Mucosa of rectum (tissue), 2 donors: ENCODE measurements at regions not wholly inside any gene's neighbourhood (a gene's known extent, or its start where the extent isn't known, plus 50 kb on each side); places are given as distances from the start of the nearest gene placed in this dataset.

Experiments used
- H3K27ac ChIP-seq, 2 donors: one replicate each; pipeline ENCODE4 v1.7.0; 2013; ENCODE audit warnings: inconsistent platforms in 2 of 2, low read depth in 2 of 2, low read length in 2 of 2
- H3K27me3 ChIP-seq, 2 donors: one replicate each; pipeline ENCODE4 v1.7.0; 2013; ENCODE audit warnings: low read length in 2 of 2; ENCODE audit not compliant: control insufficient read depth in 2 of 2, insufficient read depth in 2 of 2
- H3K36me3 ChIP-seq, 2 donors: one replicate each; pipeline ENCODE4 v1.7.0; 2013; ENCODE audit warnings: low read length in 2 of 2; ENCODE audit not compliant: control insufficient read depth in 2 of 2, insufficient read depth in 2 of 2
- H3K4me1 ChIP-seq, 2 donors: one replicate each; pipeline ENCODE4 v1.7.0; 2013; ENCODE audit warnings: low read length in 2 of 2, mild to moderate bottlenecking in 1 of 2; ENCODE audit not compliant: control insufficient read depth in 2 of 2, insufficient read depth in 2 of 2
- H3K4me3 ChIP-seq, 2 donors: one replicate each; pipeline ENCODE4 v1.7.0; 2013; ENCODE audit warnings: low read length in 2 of 2
- H3K9ac ChIP-seq, 2 donors: one replicate each; pipeline ENCODE4 v1.7.0; 2013; ENCODE audit warnings: low read length in 2 of 2, low read depth in 1 of 2, mild to moderate bottlenecking in 1 of 2
- H3K9me3 ChIP-seq, 2 donors: one replicate each; pipeline ENCODE4 v1.7.0; 2013; ENCODE audit warnings: low read length in 2 of 2; ENCODE audit not compliant: control insufficient read depth in 2 of 2
- donor health status: healthy.
- donor health status: Normal muscosa, but diverticular disease.

DNA sequence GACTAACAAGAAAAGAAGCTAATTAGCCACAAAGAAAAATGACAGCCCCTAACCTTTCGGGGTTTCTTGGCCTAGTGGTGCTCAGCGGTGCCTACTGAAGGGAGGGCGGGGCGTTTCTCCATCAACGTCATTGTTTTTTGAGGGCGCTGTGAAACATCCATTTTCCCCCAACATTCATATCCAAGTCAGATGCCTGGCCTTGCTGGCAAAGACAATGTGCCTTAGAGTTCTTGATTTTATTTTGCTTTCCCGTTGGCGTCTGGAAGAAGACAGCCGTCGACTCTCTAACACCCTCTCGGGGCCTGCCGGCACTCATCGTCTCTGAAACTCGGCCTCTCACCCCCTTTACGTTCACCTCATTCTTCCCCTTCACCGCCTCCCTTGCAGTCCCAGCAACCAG, 154.5 kb downstream of the PHETA1 start:
- no peak overlapping the region for H3K27ac ChIP-seq
- H3K9me3 ChIP-seq: no peaks in the 10 kb centered on the region
- H3K4me3 ChIP-seq: no peak overlapping the region
- H3K27me3 ChIP-seq: peaks cover 3 to 6% of the 10 kb centered on the region in 2 donors
- H3K36me3 ChIP-seq: no peaks in the 10 kb centered on the region
- no peaks in the 10 kb centered on the region for H3K4me1 ChIP-seq
- H3K9ac ChIP-seq: no peak overlapping the region

DNA sequence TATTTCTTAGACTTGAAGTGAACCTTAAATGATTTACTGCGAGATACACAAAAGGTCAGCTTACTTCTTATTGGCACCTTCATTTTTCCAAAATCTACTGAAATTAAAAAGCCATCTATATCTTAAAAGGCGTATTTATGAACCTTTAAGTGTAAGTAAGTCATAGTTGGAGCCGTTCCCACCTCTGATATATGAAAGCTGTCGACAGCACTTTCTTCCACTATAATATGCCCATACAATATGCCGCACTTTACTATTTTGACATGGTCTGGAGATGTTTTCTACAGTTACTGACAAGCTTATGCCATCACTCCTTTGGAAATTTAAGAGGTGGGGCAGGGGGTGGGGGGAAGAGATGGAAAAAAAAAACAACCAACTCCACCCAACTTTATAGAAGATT, 155.3 kb downstream of the PHETA1 start:
- H3K36me3 ChIP-seq: no peaks in the 10 kb centered on the region
- H3K9ac ChIP-seq: no peak overlapping the region
- no peak overlapping the region for H3K4me3 ChIP-seq
- H3K27me3 ChIP-seq: peaks cover 3 to 6% of the 10 kb centered on the region in 2 donors
- no peak overlapping the region for H3K27ac ChIP-seq
- no peaks in the 10 kb centered on the region for H3K9me3 ChIP-seq
- H3K4me1 ChIP-seq: no peaks in the 10 kb centered on the region

DNA sequence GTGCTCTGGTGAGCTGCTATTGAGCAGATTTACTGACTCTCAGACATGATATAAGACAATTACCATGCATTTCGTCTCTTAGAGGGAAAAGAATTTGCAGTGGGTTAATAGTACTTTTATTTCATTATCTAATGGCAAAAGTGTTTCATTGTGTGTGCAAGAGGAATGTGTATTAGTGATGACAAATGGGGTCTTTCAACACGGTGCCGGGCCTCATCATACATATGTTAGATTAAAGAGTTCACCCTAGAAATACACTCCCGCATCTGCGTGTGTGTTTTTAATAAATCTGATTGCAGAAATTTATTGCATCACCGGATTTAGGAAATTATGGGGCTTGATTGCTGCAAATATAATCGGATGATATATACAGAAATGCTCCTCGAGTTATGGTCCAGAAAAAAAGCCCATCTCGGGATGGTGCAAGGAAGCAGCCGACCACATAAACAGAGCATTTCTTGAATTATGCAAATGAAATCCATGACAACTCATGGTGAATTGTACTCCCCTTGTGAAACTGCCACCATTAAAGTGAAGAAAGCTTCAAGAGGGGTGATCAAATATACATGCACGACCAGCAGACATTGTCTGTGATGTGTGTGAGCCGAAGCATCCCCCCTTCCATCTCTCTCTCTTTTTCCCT, 156.0 kb downstream of the PHETA1 start:
- Histone ChIP-seq H3K9me3 (no peaks in the 10 kb centered on the region), H3K27me3 (peaks cover 3 to 6% of the 10 kb centered on the region in 2 donors)

DNA sequence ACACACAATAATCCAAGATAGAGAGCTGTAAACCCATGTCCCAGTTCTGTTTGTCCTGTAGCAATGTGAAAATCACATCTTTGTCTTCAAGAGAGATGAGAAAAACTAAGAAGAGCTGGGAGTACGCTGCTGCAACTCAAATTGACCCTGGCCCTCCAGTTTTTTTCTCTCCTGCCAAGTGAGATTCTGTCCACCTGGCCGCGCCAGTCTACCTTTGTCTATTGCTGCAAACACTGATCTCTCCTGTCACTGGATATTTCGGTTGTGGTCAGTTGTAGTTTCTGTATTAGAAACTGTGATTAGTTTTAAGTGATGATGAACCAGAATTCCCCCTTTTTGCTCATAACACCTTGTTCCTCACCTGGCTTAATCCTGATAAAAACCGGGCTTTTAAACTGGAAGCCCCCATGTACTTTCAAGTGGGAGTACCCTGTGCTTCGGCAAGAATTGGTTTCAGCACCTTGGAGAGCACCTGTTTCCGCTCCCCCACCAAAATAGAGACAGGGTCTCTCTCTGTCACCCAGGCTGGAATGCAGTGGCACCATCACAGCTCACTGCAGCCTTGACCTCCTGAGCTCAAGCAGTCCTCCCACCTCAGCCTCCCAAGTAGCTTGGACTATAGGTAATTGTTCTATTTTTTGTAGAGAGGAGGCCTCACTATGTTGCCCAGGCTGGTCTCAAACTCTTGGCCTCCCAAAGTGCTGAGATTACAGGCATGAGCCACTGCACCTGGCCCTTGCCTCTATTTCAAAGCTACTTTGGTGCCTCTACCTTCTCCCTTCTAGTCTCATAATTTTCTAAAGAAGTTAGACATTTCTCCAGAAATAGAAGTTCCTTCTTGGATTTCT, 156.8 kb downstream of the PHETA1 start:
- Histone ChIP-seq H3K27me3 (peaks cover 3 to 6% of the 10 kb centered on the region in 2 donors), H3K4me1 (no peaks in the 10 kb centered on the region), H3K9me3 (no peaks in the 10 kb centered on the region), H3K36me3 (no peaks in the 10 kb centered on the region), H3K27ac (no peak overlapping the region), H3K4me3 (no peak overlapping the region), H3K9ac (no peak overlapping the region)

More for the DNA sequence above, 156.0 kb downstream of the PHETA1 start:
- H3K4me1 ChIP-seq: no peaks in the 10 kb centered on the region
- no peak overlapping the region for H3K4me3 ChIP-seq
- H3K27ac ChIP-seq: no peak overlapping the region
- H3K36me3 ChIP-seq: no peaks in the 10 kb centered on the region
- H3K9ac ChIP-seq: no peak overlapping the region

DNA sequence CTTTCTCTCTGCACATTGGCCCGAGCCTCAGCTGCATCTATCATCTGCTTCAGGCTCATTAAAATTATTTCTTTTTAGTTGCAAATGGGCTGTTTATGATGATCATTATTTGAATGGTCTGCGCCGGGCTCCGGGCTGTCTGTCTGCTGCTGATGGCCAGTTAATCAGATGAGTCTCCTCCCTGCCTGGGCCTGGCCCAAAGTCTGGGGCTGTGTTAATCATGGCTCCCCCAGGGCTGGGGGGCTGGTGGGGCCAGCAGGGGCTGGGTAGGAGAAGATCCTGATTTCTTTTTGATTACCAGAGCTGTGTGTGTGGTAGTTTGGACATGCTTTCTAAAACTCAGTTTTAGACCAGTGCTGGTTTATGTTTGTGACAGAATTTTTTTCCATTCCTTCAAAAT, 159.1 kb downstream of the PHETA1 start:
- no peak overlapping the region for H3K27ac ChIP-seq
- H3K27me3 ChIP-seq: peaks cover 0 to 3% of the 10 kb centered on the region in 2 donors
- H3K4me1 ChIP-seq: no peaks in the 10 kb centered on the region
- no peak overlapping the region for H3K9ac ChIP-seq
- H3K9me3 ChIP-seq: no peaks in the 10 kb centered on the region
- no peak overlapping the region for H3K4me3 ChIP-seq
- H3K36me3 ChIP-seq: no peaks in the 10 kb centered on the region

DNA sequence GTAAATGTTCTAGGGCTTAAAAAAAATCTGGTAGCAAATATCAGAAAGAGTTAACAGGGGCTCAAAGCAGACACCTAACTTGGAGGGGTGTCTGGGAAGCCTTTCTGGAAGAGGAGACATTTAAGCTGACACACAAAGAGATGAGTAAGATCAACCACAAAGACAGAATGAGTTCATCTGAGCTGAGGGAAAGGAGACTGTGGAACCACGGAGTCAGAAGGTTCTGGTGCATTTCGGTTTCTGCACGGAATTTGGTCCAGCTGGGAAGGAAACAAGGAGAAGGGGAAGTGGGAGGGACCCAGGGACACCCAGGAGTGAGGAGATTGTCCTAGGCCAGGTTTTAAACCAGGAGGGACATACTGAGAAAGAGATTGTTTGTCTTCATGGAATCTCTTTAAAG, 161.1 kb downstream of the PHETA1 start:
- Histone ChIP-seq H3K4me3 (no peak overlapping the region), H3K4me1 (no peaks in the 10 kb centered on the region), H3K9me3 (no peaks in the 10 kb centered on the region), H3K9ac (no peak overlapping the region), H3K27me3 (peaks cover 0 to 3% of the 10 kb centered on the region in 2 donors), H3K27ac (no peak overlapping the region), H3K36me3 (no peaks in the 10 kb centered on the region)

DNA sequence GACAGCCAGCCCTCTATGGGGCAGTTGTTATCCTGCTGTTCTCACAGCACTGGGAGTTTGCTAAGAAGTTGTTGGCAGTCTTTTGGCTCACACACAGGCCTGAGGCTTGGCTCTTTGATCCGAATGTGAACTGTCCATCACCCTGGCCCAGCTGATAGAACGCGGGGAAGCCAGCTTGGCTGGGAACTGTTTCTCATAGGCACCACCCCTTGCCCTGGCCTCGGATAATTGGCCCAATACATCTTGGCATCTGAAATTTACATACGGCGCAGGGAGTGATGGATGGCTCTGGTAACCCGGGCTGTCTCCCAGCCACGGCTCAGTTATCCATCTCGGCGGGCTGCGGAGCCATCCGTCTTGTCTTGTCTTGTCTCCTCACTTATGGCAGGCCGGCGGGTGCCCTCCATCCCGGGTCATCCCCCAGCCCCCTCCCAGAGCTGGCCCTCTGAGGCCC, 164.1 kb downstream of the PHETA1 start:
- no peak overlapping the region for H3K27ac ChIP-seq
- H3K9me3 ChIP-seq: no peaks in the 10 kb centered on the region
- no peaks in the 10 kb centered on the region for H3K4me1 ChIP-seq
- no peak overlapping the region for H3K4me3 ChIP-seq
- peaks cover 0 to 2% of the 10 kb centered on the region in 2 donors for H3K27me3 ChIP-seq
- H3K36me3 ChIP-seq: no peaks in the 10 kb centered on the region
- no peak overlapping the region for H3K9ac ChIP-seq

DNA sequence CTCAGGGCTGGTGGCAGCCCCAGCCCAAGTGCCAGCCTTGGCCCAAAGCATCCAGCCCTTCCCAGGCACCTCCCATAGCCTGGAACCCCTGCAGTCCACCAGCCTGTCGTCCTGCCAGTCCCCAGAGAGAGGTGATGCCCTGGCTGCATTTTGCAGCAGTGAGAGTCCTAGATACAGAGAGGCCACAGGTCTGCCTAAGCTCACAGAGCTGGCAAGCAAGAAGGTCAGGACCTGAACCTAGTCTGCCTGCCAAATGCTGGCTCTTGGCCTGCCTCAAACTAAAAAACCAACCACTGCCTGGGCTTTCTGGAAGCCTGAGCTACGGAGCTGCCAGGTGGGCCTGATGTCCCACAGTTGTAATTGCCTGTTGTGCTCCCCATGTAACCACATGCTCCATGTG, 164.9 kb downstream of the PHETA1 start:
- Histone ChIP-seq H3K27ac (no peak overlapping the region), H3K4me1 (no peaks in the 10 kb centered on the region), H3K36me3 (no peaks in the 10 kb centered on the region), H3K27me3 (peaks cover 0 to 2% of the 10 kb centered on the region in 2 donors), H3K9me3 (no peaks in the 10 kb centered on the region), H3K4me3 (no peak overlapping the region), H3K9ac (no peak overlapping the region)

DNA sequence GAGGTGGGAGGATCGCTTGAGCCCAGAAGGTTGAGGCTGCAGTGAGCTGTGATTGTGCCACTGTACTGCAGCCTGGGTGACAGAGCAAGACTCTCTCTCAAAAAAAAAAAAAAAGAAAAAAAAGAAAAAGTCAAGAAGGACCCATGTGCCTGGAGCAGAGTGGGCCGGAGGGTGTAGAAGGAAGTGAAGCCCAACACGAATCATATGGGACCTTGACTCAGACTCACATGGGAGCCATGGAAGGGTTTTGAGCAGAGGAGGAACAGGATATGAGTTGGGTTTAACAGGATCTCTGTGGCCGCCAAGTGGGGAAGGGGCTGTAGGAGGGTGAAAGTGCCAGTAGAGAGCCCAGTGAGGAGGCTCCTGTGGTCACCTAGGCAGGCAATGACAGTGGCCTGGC, 165.4 kb downstream of the PHETA1 start:
- Histone ChIP-seq H3K4me1 (no peaks in the 10 kb centered on the region), H3K27me3 (peaks cover 0 to 2% of the 10 kb centered on the region in 2 donors), H3K4me3 (no peak overlapping the region), H3K27ac (no peak overlapping the region), H3K9ac (no peak overlapping the region), H3K36me3 (no peaks in the 10 kb centered on the region), H3K9me3 (no peaks in the 10 kb centered on the region)

DNA sequence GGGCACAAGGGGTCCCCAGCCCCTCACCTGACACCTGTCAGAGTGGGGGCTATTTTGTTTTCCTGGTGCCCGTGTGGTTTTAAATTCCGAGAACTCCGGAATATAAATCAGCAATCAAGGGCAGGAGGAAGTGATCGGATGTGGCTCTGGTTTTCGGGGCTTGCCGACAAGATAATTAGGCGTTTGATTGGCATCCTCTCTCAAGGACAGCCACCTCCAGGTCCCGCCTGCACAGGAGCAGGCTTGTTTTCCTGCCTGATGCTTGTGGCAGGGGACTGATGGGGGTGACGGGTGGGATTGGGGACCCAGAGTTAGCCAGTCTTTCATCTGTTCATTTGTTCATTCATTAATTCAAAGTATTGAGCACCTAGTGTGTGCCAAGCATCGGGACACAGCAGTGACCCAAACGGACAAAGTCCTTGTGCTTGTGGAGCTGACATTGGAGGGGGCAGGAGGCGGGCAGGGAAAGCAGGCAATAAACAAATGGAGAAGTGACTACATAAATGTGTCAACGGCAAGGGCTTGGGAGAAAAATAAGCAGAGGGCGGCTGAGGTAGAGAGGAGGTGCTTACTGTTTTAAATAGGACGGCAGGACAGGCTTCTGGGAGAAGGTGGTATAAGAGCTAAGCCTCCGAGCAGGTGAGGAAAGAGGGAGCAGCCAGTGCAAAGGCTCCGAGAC, 166.5 kb downstream of the PHETA1 start:
- peaks cover 0 to 2% of the 10 kb centered on the region in 2 donors for H3K27me3 ChIP-seq
- H3K27ac ChIP-seq: no peak overlapping the region
- no peak overlapping the region for H3K4me3 ChIP-seq

More for the DNA sequence above, 166.5 kb downstream of the PHETA1 start:
- Histone ChIP-seq H3K36me3 (no peaks in the 10 kb centered on the region), H3K9ac (no peak overlapping the region), H3K4me1 (no peaks in the 10 kb centered on the region), H3K9me3 (no peaks in the 10 kb centered on the region)
